Immature natural killer cell (primary cell): ENCODE measurements at regions not wholly inside any gene's neighbourhood (a gene's known extent, or its start where the extent isn't known, plus 50 kb on each side); places are given as distances from the start of the nearest gene placed in this dataset.

ENCODE experiments used
- DNase-seq, 3 donors: peaks; one replicate each; pipeline ENCODE4 v3.0.0; 2022; ENCODE audit warnings: mixed read lengths in 1 of 3
- H3K27ac Mint-ChIP-seq, 6 donors: one replicate each; pipeline ENCODE4 v1.8.0; 2020; ENCODE audit warnings: mixed read lengths in 6 of 6, mild to moderate bottlenecking in 5 of 6, inconsistent platforms in 4 of 6, moderate library complexity in 3 of 6
- H3K27me3 Mint-ChIP-seq, 3 donors: one replicate each; pipeline ENCODE4 v1.8.0; 2020 to 2021; ENCODE audit warnings: low read depth in 3 of 3, mild to moderate bottlenecking in 3 of 3, mixed read lengths in 3 of 3, moderate library complexity in 3 of 3, inconsistent platforms in 1 of 3
- H3K36me3 Mint-ChIP-seq, 3 donors: one replicate each; pipeline ENCODE4 v1.8.0; 2020; ENCODE audit warnings: mixed read lengths in 3 of 3, inconsistent platforms in 2 of 3, mild to moderate bottlenecking in 2 of 3
- H3K4me1 Mint-ChIP-seq, 2 donors: one replicate each; pipeline ENCODE4 v1.8.0; 2020; ENCODE audit warnings: inconsistent platforms in 2 of 2, mild to moderate bottlenecking in 2 of 2, mixed read lengths in 2 of 2, moderate library complexity in 1 of 2
- H3K4me3 Mint-ChIP-seq, 5 donors: one replicate each; pipeline ENCODE4 v1.8.0; 2020; ENCODE audit warnings: mild to moderate bottlenecking in 5 of 5, mixed read lengths in 5 of 5, inconsistent platforms in 3 of 5, moderate library complexity in 3 of 5
- H3K9me3 Mint-ChIP-seq, 6 donors: one replicate each; pipeline ENCODE4 v1.8.0; 2020; ENCODE audit warnings: mild to moderate bottlenecking in 6 of 6, mixed read lengths in 6 of 6, inconsistent platforms in 4 of 6, moderate library complexity in 3 of 6

DNA sequence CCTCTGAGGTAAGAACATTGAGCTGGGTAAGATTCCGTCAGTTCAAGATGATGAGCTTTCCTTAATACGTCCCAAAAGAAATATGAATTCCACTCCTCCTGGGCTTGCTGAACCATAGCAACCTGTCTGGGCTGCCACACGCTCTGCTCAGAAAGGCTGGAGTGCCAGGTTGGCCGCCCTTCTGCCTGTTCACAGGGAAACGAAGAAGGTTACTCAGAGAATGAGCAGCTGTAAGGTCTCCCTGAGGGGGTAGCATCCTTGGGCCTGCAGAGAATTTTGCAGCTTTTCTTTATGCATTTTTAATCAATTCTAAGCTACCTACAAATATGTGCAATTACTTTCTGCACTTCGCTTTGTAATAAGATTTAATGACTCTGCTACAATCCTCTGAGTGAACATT is 130.7 kb upstream of the BACE2 start:
- Mint-ChIP-seq H3K27ac (no peak overlapping the region), H3K4me1 (no peaks in the 10 kb centered on the region), H3K27me3 (peaks cover 5 to 6% (median 5%) of the 10 kb centered on the region in 3 donors), H3K4me3 (no peak overlapping the region), H3K9me3 (peaks cover 0 to 2% (median 0%) of the 10 kb centered on the region in 6 donors), H3K36me3 (no peaks in the 10 kb centered on the region)
- DNase-seq: no peak

DNA sequence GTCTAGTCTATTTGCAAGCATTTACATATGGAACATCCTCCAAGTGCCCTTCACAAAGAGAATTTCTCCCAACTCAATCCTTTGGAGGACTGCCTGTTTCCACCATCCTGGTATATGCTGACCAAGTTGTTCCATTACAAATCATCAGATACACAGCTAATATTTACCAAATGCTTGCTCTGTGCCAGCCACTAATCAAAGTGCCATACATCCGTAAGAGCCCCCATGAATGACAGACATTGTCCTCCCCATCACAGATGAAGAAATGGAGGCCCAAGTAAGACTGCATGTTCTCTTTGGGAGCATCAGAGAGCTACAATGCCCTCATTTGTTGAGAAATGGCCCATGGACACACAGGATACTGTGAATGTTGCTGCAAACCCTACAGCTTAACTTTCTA is 130.0 kb upstream of the BACE2 start:
- Mint-ChIP-seq H3K9me3 (peaks cover 0 to 2% (median 0%) of the 10 kb centered on the region in 6 donors), H3K4me1 (no peaks in the 10 kb centered on the region), H3K27ac (no peak overlapping the region), H3K27me3 (peaks cover 5 to 6% (median 5%) of the 10 kb centered on the region in 3 donors), H3K36me3 (no peaks in the 10 kb centered on the region), H3K4me3 (no peak overlapping the region)
- DNase-seq: no peak

DNA sequence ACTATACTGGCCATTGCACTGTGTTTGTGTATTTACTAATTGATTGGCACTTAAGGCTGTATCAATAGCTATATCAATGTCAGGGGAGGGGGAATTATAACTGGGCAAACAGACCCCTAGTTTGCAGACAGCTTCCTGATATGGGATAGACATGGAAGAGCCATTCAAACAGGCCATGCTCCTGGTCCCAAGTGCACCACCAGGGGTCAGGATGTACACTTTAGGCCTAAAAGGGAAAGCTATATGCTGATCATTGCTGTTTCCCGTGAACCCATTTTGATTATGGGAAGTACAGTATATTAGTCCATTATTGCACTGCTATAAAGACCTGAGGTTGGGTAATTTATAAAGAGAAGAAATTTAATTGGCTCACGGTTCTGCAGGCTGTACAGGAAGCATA is 124.9 kb upstream of the BACE2 start:
- Mint-ChIP-seq H3K27me3 (peaks cover 3 to 10% (median 4%) of the 10 kb centered on the region in 3 donors), H3K27ac (no peak overlapping the region), H3K9me3 (peaks cover 0 to 3% (median 0%) of the 10 kb centered on the region in 6 donors), H3K4me1 (no peaks in the 10 kb centered on the region), H3K36me3 (no peaks in the 10 kb centered on the region), H3K4me3 (no peak overlapping the region)
- no peak for DNase-seq

DNA sequence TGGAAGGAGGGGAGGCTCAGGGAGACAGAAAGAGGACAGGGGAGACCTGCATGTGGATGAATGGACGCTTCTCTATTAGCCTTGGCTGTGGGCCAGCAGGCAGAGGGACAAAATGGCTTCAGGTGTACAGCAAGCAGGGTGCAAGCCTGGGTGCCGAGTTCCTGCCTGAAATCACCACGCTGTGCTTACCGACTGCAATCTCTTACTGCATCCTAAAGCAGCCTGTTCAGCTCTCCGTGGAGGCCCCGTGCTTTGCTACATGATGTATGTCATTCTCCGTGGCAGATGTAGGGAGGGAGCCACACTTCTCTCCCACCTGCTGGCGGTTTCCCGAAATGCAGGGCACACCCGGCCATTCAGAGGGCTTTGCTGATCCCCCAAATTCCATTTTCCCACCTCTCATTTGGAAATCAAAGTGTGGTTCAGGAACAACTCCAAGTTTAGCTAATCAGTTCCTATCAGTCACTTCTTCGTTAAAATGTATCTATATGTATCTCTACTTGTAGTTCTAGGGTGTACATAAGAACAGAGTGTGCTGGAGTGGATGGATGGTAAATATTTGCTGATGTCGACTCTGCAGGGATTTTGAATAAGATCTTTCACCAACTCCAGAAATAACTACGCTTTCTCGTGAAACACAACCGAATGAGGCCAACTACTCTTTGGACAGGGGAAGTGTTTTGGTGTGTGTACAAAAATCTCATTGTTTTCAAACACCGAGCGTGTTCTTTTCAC is 122.3 kb upstream of the BACE2 start:
- no peak overlapping the region for H3K27ac Mint-ChIP-seq
- no peak for DNase-seq
- peaks cover 3 to 7% (median 7%) of the 10 kb centered on the region in 3 donors for H3K27me3 Mint-ChIP-seq
- H3K9me3 Mint-ChIP-seq: peaks cover 0 to 3% (median 0%) of the 10 kb centered on the region in 6 donors
- no peak overlapping the region for H3K4me3 Mint-ChIP-seq
- no peaks in the 10 kb centered on the region for H3K4me1 Mint-ChIP-seq
- no peaks in the 10 kb centered on the region for H3K36me3 Mint-ChIP-seq

DNA sequence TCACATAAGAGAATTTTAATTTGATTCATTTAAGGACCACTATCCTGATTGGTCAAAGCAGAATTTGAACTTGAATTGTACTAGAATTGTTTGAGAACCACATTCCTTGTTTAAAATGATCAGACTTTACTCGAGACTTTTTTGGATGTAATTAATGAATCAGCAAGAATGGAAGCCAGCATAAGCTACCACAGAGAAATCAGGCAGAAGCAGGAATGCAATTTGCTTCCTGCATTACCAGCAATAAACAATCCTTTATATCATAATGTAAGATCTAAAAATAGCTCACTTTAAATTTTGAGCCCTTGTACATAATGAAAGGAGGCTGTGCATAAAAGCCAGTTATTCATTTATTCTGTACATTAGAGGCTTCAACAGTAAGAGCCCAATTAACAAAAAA is 119.8 kb upstream of the BACE2 start:
- no peak for DNase-seq
- H3K27me3 Mint-ChIP-seq: peaks cover 3 to 7% (median 3%) of the 10 kb centered on the region in 3 donors

DNA sequence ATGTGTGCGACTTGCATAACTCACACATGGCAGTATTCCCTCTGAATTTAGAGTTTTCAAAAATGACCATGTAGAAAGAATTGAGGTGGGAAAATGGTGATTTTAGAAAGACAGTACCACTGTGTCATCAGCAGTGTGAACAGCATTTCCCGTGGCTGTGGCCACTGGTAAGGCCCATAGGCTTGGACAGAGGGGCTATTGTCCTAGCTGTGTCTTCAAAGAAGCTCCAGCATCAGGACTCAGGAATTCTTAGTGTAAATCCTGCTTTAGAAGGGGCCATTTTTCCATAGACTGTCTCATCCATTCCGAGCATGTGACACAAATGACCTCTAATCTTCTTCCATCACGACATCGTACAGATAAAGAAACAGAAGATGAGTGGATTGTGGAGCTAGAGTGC is 119.3 kb upstream of the BACE2 start:
- H3K4me3 Mint-ChIP-seq: no peak overlapping the region
- no peak overlapping the region for H3K27ac Mint-ChIP-seq
- peaks cover 0 to 1% (median 0%) of the 10 kb centered on the region in 6 donors for H3K9me3 Mint-ChIP-seq
- H3K4me1 Mint-ChIP-seq: no peaks in the 10 kb centered on the region
- DNase-seq: no peak
- no peaks in the 10 kb centered on the region for H3K36me3 Mint-ChIP-seq
- H3K27me3 Mint-ChIP-seq: peaks cover 3 to 7% (median 3%) of the 10 kb centered on the region in 3 donors

More for the DNA sequence above, 119.8 kb upstream of the BACE2 start:
- Mint-ChIP-seq H3K9me3 (peaks cover 0 to 1% (median 0%) of the 10 kb centered on the region in 6 donors), H3K27ac (no peak overlapping the region), H3K4me3 (no peak overlapping the region), H3K36me3 (no peaks in the 10 kb centered on the region), H3K4me1 (no peaks in the 10 kb centered on the region)

DNA sequence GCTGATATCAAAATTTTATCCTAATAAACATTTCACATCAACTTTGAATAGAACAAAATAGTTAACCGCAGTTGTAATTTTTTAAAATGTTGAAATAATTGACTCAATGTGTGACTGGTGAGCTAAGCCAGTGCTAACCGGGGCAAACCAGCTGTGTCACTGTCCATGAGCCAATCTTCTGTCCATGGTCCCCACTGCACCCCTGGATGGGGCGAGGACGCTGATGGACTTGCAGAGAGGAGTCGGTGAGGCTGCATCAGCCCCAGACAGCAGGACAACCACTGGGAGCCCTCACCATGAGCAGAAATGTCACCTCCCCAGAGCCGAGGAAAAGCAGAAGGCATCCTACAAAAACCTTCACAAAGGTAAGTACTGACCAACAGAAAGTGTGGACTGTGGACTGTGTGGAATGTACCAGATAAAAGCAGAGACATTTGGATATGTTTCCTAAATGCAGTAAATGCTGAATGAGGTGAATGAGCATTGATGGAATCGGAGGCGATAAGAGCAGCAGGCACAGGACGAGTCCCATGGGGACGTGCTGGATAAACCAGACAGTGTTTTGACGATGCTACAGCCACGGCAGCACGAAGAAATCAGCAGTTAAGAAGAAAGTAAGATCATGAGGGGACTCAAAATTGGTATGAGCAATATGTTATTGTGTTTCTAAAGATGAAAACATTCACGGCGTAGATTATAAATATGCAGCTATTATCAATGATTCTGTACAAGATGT is 115.0 kb upstream of the BACE2 start:
- Mint-ChIP-seq H3K27ac (no peak overlapping the region), H3K4me1 (no peaks in the 10 kb centered on the region), H3K9me3 (no peaks in the 10 kb centered on the region), H3K36me3 (no peaks in the 10 kb centered on the region), H3K27me3 (peaks cover 0 to 7% (median 6%) of the 10 kb centered on the region in 3 donors), H3K4me3 (no peak overlapping the region)
- DNase-seq: no peak

DNA sequence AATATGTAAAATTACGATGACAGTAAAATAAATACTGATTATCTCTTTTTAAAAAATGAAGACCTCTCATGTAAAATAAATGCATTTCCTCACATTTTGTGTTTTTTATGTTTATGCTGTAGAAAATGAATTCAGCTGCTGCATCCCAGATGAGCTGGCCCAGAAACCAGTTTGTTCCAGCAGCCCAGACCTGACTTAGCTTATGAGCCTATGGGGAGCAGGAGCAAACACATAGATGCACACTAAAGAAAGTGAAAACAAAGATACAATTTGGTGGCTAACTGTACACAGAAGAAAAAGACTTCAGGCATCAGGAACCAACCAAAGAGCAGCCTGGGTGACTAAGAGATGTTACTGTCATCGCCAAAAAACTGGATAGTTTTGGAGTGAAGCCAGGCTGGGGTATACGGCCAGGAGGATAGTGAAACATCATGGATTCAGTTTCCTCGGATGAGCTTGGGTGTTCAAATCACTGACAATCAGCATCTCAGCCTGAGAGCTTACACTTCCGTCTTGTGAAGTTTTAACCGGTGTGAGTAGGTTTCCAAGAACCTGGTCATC is 113.9 kb upstream of the BACE2 start:
- H3K36me3 Mint-ChIP-seq: no peaks in the 10 kb centered on the region

DNA sequence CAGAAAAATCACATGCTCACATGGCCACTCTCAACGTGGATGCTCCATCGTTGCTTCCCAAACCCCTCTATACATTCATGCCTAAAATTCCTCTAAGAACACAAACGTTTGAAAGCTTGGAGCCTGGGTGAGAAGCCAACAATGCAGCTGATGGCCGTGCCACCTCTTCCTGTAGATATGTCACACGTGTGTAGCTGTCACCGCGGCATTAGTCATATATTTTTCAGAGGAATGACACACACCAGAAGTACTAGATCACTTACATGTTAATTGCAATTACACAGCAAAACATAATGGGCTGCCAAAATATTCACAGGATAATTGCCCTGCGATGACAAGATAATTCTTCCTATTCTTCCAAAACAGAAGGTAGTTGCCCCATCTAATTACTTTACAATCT is 112.7 kb upstream of the BACE2 start:
- Mint-ChIP-seq H3K27ac (no peak overlapping the region), H3K27me3 (peaks cover 0 to 4% (median 4%) of the 10 kb centered on the region in 3 donors), H3K9me3 (peaks cover 0 to 1% (median 0%) of the 10 kb centered on the region in 6 donors), H3K4me3 (no peak overlapping the region), H3K4me1 (no peaks in the 10 kb centered on the region), H3K36me3 (no peaks in the 10 kb centered on the region)
- DNase-seq: no peak

More for the DNA sequence above, 113.9 kb upstream of the BACE2 start:
- Mint-ChIP-seq H3K9me3 (no peaks in the 10 kb centered on the region), H3K27me3 (peaks cover 0 to 4% (median 4%) of the 10 kb centered on the region in 3 donors), H3K4me3 (no peak overlapping the region), H3K27ac (no peak overlapping the region), H3K4me1 (no peaks in the 10 kb centered on the region)
- no peak for DNase-seq

DNA sequence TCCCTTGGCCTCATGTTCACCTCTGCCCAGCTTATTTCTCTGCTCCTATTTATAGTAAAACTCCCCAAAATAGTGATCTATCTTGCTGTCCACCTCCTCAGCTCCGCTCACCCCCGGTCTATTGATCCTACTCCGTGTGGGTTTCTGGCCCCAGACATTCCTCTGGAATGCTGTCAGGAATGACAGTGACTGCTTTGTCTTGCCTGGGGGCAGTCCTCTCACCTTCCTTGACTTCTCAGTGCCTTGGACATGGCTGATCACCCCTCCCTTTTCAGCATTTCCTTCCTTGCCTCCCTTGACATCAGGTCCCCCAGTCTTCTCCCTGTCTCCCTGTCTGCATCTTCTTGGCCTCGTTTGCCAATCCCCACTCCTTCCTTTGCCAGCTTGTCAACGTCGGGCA is 108.1 kb upstream of the BACE2 start:
- Mint-ChIP-seq H3K9me3 (peaks cover 0 to 1% (median 0%) of the 10 kb centered on the region in 6 donors), H3K4me1 (no peaks in the 10 kb centered on the region), H3K36me3 (no peaks in the 10 kb centered on the region)

DNA sequence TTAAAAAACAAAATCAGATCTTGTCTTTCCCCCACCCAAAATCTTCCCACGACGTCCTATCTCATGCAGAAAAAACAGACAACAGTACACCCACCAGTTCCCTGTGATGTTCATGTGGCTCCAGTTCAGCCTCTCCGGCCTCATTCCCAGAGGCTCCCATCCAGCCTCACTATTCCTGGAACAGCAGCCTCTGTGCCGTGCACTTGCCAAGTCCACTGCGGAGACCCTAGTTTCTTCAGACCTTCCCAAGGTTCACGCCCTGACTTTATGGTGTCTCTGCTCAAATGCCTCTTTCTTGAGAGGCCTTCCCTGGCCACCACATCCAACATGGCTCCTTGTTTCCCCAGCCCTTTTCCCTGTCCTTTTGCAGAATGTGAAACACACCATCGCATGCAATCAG is 106.3 kb upstream of the BACE2 start:
- Mint-ChIP-seq H3K4me3 (no peak overlapping the region), H3K27ac (no peak overlapping the region), H3K9me3 (peaks cover 0 to 1% (median 0%) of the 10 kb centered on the region in 6 donors)

More for the DNA sequence above, 108.1 kb upstream of the BACE2 start:
- no peak for DNase-seq
- Mint-ChIP-seq H3K27me3 (peaks cover 3 to 10% (median 3%) of the 10 kb centered on the region in 3 donors), H3K27ac (no peak overlapping the region), H3K4me3 (no peak overlapping the region)

DNA sequence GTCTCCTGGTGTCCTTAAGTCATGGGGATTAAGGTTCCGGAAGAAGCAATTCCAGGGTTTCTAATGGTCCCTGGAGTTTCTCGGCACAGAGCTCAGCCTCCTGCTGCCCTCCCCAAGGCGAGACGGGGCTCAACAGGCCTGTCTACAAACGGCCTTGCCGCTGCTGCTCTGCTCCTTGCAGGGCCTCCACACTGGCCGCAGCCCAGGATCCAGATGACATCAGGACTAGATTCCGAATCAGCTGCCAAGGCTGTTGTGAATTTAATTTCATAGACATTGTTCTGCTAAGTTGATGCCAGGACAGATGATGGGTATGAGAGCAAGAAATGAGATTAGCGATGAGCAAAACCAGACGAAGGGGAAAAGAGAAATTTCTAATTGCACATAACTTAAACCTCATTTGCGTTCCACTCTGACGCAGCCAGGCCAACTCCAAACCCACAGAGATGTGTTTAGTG is 103.6 kb upstream of the BACE2 start:
- peaks cover 6 to 20% (median 12%) of the 10 kb centered on the region in 3 donors for H3K27me3 Mint-ChIP-seq
- H3K36me3 Mint-ChIP-seq: no peaks in the 10 kb centered on the region
- peaks cover 6 to 9% of the 10 kb centered on the region in 2 donors for H3K4me1 Mint-ChIP-seq
- H3K9me3 Mint-ChIP-seq: peaks cover 0 to 4% (median under 1%) of the 10 kb centered on the region in 6 donors
- no peak overlapping the region for H3K27ac Mint-ChIP-seq
- H3K4me3 Mint-ChIP-seq: no peak overlapping the region
- DNase-seq: no peak

More for the DNA sequence above, 106.3 kb upstream of the BACE2 start:
- DNase-seq: no peak
- Mint-ChIP-seq H3K27me3 (peaks cover 0 to 6% (median 3%) of the 10 kb centered on the region in 3 donors), H3K4me1 (no peaks in the 10 kb centered on the region), H3K36me3 (no peaks in the 10 kb centered on the region)

DNA sequence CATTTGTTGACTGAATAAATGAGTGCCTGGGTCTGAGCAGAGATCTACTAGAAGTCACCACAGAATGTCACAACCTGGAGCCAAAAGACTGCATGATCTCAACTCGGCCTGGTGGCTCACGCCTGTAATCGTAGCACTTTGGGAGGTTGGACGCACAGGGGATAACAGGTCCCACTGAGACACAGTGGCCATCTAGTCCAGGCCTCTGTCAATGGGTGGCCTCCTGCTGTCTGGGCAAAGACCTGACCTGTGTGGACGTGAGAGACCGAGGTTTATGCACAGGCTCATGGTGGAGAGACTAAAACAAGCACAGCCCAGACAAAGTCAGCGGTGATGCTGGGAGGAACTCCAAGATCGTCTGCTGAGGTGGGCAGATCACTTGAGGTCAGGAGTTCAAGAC is 103.0 kb upstream of the BACE2 start:
- no peaks in the 10 kb centered on the region for H3K36me3 Mint-ChIP-seq
- peaks cover 6 to 22% (median 12%) of the 10 kb centered on the region in 3 donors for H3K27me3 Mint-ChIP-seq
- H3K4me3 Mint-ChIP-seq: no peak overlapping the region
- H3K9me3 Mint-ChIP-seq: peaks cover 0 to 4% (median under 1%) of the 10 kb centered on the region in 6 donors
- no peak for DNase-seq
- no peak overlapping the region for H3K27ac Mint-ChIP-seq
- H3K4me1 Mint-ChIP-seq: peaks cover 6 to 9% of the 10 kb centered on the region in 2 donors

DNA sequence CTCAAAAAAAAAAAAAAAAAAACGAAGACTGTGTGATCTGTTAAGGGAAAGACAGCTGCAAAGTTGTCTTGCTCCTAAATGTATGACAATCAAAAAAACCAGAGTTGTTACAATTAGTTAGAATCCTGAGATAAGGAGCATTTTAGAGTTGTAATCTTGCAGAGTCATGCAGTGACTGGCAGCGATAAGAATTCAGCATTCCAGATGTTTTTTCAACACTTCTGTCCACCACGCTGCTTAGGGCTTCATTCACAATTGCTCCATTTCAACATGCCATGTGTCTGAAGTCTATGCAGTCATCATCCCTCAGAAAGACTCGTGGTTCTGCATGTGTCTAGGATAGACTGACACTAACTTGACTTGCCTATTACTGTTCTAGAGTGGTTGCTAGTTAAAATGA is 102.4 kb upstream of the BACE2 start:
- Mint-ChIP-seq H3K9me3 (peaks cover 0 to 3% (median under 1%) of the 10 kb centered on the region in 6 donors), H3K4me3 (no peak overlapping the region), H3K27ac (no peak overlapping the region), H3K4me1 (peaks cover 6 to 9% of the 10 kb centered on the region in 2 donors), H3K36me3 (no peaks in the 10 kb centered on the region), H3K27me3 (peaks cover 6 to 22% (median 12%) of the 10 kb centered on the region in 3 donors)
- DNase-seq: no peak
